GM18867 (cell line): ENCODE measurements at regions not wholly inside any gene's neighbourhood (a gene's known extent, or its start where the extent isn't known, plus 50 kb on each side); places are given as distances from the start of the nearest gene placed in this dataset.

Source experiments
- ATAC-seq: cut with Tn5 transposase; IDR thresholded peaks from one replicate; pipeline ENCODE4 v1.9.1; 2021; ENCODE audit warnings: mild to moderate bottlenecking, moderate library complexity; ENCODE audit not compliant: unreplicated experiment

- ATAC-seq, result no peak
Measured at GRCh38 chr21:35256468-35256988, 207.4 kb upstream of the RUNX1 start.

DNA sequence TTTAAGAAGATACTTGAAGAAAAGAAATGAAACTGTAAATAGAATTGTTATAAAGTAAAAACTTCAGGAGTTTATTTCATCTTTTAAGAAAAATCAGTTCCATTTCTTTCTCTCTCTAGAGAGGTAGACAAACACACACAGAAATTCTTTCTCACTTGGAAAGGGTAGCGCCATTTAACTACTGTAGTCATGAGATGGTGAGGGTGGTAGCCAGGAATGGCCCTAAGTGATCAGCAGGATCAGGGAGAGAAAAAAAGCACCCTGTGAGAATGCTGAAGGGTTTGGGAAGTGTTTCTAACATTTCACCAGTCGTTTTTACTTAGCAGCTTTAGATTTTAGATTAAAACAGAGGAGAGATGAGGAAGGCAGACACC, 205.7 kb upstream of the RUNX1 start:
- ATAC-seq, result no peak

- ATAC-seq, result no peak
Measured at GRCh38 chr21:35254006-35254764, 205.1 kb upstream of the RUNX1 start.

GRCh38 chr21:35252831-35253230, 203.7 kb upstream of the RUNX1 start:
- ATAC-seq, result no peak

GRCh38 chr21:35249636-35250035, 200.5 kb upstream of the RUNX1 start:
- no peak for ATAC-seq

DNA sequence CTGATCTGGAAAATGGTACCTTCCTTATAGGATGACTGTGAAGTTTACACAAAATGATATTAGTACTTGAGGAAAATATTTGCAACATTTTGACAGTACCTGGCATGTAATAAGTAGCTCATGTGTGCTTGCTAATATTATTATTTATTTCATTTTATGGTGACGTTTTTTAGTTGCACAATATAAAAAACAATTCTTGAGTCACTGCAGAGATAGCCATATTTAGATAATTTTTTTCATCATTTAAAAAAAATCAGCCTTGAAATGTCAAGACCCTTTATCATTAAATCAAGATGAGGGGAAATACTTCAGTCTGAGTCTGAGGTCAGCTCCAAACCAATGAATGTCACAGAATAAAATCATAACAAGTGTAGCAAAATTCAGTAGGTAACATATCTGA, 196.8 kb upstream of the RUNX1 start:
- no peak for ATAC-seq

GRCh38 chr21:35244514-35244913, 195.4 kb upstream of the RUNX1 start:
- no peak for ATAC-seq

- ATAC-seq, result no peak
Measured at GRCh38 chr21:35243171-35243570, 194.1 kb upstream of the RUNX1 start.

- ATAC-seq, result no peak
Measured at GRCh38 chr21:35239811-35240219, 190.7 kb upstream of the RUNX1 start.

GRCh38 chr21:35238119-35238518, 189.0 kb upstream of the RUNX1 start:
- ATAC-seq, result no peak

DNA sequence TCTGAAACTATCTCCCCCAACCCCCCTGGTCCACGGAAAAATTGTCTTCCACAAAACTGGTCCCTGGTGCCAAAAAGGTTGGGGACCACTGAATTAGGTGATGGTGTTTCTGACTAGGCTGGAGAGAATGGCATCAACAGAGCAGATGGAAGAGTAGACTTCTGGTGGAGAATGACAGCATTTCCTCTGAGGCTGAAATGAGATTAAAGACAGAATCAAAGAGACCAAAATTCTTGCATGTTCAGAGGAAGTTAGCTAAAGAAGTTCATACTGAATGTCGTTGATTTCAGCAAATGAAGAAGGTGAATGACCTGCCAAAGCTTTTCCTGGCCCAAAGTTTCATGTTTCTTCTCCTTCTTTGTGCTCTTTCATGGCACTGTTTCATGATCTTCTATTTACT, 188.2 kb upstream of the RUNX1 start:
- no peak for ATAC-seq

GRCh38 chr21:35236090-35236489, 187.0 kb upstream of the RUNX1 start:
- ATAC-seq, result peak; percentile 64

GRCh38 chr21:35234725-35235124, 185.6 kb upstream of the RUNX1 start:
- ATAC-seq, result peak; percentile 70

- ATAC-seq, result no peak
Measured at GRCh38 chr21:35233756-35234155, 184.7 kb upstream of the RUNX1 start.

- ATAC-seq, result no peak
Measured at GRCh38 chr21:35232545-35233176, 183.6 kb upstream of the RUNX1 start.

- no peak for ATAC-seq
Measured at GRCh38 chr21:35231090-35231489, 182.0 kb upstream of the RUNX1 start.

- no peak for ATAC-seq
Measured at GRCh38 chr21:35229290-35229689, 180.2 kb upstream of the RUNX1 start.

GRCh38 chr21:35227786-35228185, 178.7 kb upstream of the RUNX1 start:
- ATAC-seq, result peak; percentile 29

GRCh38 chr21:35226968-35227744, 178.1 kb upstream of the RUNX1 start:
- ATAC-seq, result peak; percentile 77

DNA sequence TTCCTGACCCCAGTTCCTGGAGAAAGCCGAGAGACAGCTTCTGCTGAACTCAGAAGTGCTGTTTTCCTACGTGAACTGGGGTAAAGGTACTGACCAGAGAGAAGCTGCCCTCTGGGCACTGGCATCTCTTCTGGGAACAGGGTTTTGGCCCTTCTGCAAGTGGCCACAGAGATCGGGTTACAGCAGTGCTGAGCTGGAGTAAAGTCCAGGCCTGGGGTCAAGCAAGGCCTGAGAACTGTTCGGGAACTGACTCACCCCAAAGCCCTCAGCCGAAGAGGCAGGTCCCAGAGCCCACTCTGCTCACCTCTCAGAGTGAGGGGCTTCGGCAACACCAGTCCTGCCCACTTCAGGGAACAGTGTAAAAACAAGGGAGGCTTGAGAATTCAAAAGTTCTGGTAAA, 177.2 kb upstream of the RUNX1 start:
- no peak for ATAC-seq

- ATAC-seq, result no peak
Measured at GRCh38 chr21:35225573-35225972, 176.5 kb upstream of the RUNX1 start.
